Stimulated activated CD4-positive, alpha-beta T cell treated with anti-CD3 and anti-CD28 coated beads, Interleukin-2, amount 100 ng/mL, for 24 hours (primary cell): ENCODE measurements at regions not wholly inside any gene's neighbourhood (a gene's known extent, or its start where the extent isn't known, plus 50 kb on each side); places are given as distances from the start of the nearest gene placed in this dataset.

Experiments used
- DNase-seq, 2 donors: peaks; one replicate each; pipeline ENCODE4 v3.0.0-alpha.2; 2020

DNA sequence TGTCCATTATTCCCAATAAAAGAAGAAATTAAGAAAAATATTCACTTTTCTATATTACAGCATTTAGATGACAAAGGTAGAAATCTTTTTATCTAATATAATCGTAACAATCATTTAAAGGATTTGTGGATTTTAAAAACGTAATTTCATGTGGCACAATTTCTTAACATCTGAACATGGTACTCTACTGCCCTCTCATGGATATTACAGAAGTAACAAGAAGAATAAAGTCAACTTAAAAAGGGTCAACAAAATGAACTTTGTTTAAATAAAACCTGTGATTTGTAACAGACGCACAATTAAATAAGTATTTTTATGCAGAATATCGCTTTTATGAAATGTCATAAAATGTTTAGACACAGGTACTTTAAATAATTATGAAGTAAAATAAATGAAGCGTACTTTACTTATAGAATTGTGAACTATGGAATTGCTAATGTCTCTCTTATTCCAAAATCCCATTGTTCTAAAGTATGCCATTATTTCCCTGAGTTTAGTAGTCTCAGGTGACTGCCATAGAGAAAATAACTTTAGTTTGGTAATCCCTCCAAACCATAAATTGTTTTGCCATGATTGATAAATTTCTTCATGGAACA, 366.8 kb upstream of the ZNF385D start:
- DNase-seq = no peak

DNA sequence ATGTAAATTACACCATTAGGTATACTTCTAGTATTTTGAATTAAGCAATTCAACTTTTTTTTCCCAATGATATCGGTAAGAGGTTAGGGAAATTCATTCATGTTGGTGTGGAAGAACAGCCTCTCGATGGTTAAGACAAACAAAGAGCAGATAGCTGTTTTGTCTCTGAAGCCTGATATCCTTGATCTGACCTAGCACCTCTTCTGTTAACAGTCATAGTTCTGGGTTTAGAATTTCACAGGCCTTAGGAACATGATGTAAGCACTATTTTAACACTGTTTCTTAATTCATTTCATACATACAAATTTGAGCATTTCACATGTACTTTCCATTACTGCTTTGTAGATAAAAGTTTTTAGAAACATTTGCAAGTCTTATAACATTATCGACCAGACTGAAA, 367.5 kb upstream of the ZNF385D start:
- no peak for DNase-seq

DNA sequence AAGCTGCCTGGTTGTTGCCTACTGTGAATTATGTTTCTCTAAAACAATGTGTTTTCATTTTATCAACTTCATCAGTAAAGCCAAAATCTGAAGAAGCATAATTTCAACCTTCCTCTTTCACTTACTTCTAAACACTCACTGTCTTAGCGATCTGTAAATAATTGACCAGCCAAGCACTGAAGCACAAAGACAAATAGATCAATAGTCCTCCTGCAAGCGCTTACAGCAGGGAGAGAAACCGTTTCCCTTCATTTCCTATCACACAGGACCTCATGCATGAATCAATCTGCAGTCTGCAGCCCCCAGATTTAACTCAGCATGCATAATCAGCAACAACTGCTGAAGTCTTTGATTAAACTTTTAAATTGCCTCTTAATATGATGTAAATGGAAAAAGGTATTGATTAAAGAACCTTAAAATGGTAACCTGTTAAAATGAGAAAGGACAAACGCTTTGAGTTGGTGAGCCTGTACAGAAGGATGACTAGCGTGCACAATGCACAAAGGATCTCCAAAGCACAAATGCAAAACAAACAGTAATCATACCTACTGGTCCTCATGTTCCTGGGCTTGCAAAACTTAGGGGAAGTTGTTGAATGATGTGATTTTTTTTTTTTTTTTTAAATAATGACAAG, 370.2 kb upstream of the ZNF385D start:
- no peak for DNase-seq

DNA sequence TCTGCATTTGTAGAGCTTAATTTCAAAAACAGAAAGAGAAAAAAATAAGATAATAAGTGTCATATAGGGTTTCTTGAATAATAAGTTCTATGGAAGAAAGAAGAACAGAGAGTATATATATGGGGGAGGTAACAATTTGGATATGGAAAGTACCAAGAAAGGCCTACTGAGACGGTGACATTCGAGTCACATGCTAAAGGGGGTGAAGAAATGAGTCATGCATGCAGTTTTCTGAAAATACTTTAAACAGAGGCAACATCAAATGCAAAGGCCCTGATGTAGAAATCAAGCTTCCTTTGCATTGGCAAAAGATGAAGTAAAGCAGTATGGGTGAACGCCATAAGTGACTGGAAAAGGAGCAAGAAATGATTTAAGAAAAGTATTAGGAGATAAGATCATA, 371.6 kb upstream of the ZNF385D start:
- no peak for DNase-seq

DNA sequence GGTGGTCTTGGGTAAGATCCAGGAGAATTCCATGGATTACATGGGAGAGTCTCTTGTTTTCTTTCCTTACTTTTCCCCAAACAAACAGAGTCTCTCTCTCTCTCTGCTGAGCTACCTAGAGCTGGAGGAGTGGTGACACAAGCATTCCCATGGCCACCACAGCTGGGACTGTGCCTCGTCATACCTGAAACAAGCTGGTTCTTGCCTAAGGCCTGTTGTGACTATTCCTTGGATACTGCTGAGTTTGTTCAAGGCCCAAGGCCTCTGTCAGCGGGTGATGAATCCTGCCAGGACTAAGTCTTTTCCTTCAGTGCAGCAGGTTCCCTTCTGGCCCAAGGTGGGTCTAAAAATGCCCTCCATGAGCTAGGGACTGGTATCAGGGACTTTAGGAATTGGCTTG, 378.1 kb upstream of the ZNF385D start:
- no peak for DNase-seq

- no peak for DNase-seq
Observed at GRCh38 chr3:22141769-22142168, 390.8 kb upstream of the ZNF385D start.

DNA sequence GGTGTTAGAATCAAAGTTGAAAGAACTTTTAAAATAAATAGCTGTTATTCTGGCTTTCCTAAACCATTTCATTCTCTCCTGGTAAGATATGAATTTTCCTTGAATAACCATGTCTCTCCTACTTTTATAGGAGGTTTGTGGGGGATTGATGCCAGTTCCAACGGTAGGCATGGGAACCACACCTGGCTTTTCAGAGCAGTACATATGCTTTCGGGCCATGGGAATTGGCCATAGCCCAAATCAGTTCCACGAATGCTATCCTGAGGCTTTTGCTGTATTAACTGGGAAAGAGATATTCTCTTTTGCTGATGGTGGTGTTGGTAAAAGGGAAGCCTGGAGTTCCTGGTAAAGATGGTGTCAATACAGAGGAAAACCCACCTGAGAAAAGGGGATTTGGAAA, 396.2 kb upstream of the ZNF385D start:
- DNase-seq = no peak

DNA sequence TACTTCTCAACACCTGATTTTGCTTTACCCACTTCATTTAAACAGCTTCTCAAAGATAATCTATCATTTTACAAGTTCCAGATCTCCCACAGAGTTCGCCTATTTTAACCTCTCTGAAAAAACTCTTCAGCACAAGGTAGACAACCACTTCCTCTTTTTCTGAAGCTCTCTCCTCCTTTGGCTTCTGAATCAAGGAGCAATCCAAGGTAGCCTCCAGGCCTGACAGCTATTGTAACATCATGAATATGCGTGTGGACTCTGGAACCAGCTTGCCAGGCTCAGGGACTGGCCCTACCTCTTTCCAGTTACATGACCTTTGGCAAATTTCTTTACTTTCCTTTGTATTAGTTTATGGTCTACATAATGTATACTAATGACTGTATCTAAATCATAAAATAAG, 405.9 kb upstream of the ZNF385D start:
- no peak for DNase-seq

GRCh38 chr3:22157848-22158247, 406.8 kb upstream of the ZNF385D start:
- no peak for DNase-seq

DNA sequence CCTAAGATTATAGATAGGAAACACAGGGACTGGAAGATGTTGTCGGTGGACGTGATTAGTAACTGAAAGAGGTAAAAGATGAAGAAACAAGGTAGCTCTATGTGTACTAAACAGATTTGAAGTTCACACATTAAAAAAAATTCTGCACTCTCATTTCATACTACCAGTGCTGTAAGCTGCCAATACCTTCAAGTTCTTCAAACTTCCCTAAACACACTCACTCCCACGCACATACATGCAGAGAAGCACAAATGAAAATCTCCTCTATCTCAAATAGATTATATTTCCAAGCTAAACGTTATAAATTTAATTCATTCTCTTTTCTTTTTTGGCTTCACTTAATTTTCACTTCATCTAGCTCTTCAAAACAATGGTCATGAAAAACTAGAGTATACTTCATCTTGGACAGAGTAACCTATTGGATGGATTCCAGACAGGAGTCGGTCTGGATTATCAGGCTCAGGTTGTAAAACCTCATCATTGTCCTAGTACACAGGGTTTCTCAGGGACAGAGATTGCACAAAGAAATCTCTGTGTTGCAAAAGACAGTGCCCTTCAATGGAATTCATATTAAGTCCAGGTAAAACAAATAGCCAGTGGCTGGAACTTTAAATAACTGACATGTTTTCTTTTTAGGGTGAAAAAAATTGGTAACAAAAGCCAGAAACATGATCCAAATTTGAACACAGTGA, 408.1 kb upstream of the ZNF385D start:
- no peak for DNase-seq

- no peak for DNase-seq
Observed at GRCh38 chr3:22161315-22161714, 410.3 kb upstream of the ZNF385D start.

GRCh38 chr3:22170370-22170769, 419.4 kb upstream of the ZNF385D start:
- DNase-seq = no peak

GRCh38 chr3:22172964-22173363, 422.0 kb upstream of the ZNF385D start:
- no peak for DNase-seq

GRCh38 chr3:22175947-22176346, 424.9 kb upstream of the ZNF385D start:
- DNase-seq = no peak

- no peak for DNase-seq
Observed at GRCh38 chr3:22176911-22177310, 425.9 kb upstream of the ZNF385D start.

DNA sequence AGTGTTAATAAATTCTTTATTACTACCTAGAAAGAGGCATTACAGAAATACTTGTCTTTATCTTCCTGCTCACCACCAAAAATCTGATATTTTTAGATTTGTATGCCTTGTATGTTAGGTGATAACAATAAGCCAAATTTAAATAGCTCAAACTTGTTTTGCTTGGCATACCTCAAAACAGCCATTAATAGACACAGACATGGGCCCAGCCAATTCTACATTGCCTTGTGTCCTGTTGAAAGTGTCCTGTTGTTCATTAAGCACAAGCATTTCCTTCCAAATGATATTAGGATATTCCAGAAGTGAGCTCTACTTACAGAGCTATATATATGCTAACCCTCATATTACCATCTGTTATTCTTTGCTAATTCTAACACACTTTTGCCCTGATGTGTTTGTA, 438.6 kb upstream of the ZNF385D start:
- no peak for DNase-seq

GRCh38 chr3:22199095-22199494, 448.1 kb upstream of the ZNF385D start:
- DNase-seq = no peak

GRCh38 chr3:22208844-22209243, 457.8 kb upstream of the ZNF385D start:
- DNase-seq = no peak

DNA sequence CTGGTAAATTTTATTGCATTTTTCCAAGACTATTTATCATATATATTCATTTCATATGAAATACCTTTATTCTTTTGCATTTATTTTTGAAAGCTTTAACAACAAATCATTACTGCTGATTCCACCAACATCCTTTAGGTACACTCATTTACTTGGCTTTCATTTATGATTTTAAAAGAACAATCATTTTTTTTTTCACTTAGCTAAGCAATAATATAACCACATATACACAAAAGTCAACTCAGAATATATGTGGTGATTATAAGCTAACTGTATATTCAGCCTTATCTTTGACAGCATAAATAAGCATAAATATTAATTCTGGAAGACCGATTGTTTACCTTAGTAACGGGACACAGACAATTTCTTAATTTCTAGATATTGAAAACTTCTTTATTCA, 458.6 kb upstream of the ZNF385D start:
- no peak for DNase-seq

- DNase-seq = no peak
Observed at GRCh38 chr3:22210693-22211092, 459.7 kb upstream of the ZNF385D start.

GRCh38 chr3:22216601-22217000, 465.6 kb upstream of the ZNF385D start:
- no peak for DNase-seq

- DNase-seq = no peak
Observed at GRCh38 chr3:22225161-22225560, 474.2 kb upstream of the ZNF385D start.

GRCh38 chr3:22228705-22229104, 477.7 kb upstream of the ZNF385D start:
- no peak for DNase-seq

DNA sequence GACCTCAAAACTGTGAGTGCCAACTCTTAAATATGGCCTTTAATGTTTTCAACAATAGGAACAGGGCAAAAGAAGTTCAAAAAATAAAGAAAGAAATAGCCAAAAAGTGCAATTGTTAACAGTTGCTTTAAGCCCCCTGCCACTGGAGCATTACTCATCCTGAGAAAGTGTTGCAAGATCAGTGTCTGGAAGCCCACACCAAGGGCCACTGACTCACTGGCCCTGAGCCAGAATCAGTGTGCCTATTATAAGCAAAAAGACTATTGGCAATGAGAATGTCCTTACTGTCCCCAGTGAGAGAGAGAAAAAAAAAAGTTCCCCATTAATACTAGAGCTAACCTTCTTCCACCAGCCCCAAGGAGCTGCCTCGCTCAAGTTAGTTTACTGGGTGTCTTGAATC, 480.1 kb upstream of the ZNF385D start:
- no peak for DNase-seq
